Skeletal muscle satellite cell (primary cell): ENCODE measurements at regions not wholly inside any gene's neighbourhood (a gene's known extent, or its start where the extent isn't known, plus 50 kb on each side); places are given as distances from the start of the nearest gene placed in this dataset.

ENCODE experiments used
- H3K27me3 ChIP-seq: 2 replicates; pipeline ENCODE4 v1.7.0; 2013; ENCODE audit warnings: low read length; ENCODE audit not compliant: control insufficient read depth, insufficient read depth
- H3K36me3 ChIP-seq: 2 replicates; pipeline ENCODE4 v1.7.0; 2013; ENCODE audit warnings: mild to moderate bottlenecking, control low read depth, low read length; ENCODE audit not compliant: insufficient read depth
- H3K4me1 ChIP-seq: 2 replicates; pipeline ENCODE4 v1.7.0; 2013; ENCODE audit warnings: low read length; ENCODE audit not compliant: control insufficient read depth, insufficient read depth
- H3K4me2 ChIP-seq: 2 replicates; pipeline ENCODE4 v1.7.0; 2013; ENCODE audit warnings: mild to moderate bottlenecking, low read length
- H3K4me3 ChIP-seq: 2 replicates; pipeline ENCODE4 v1.7.0; 2013; ENCODE audit warnings: low read length
- H3K9ac ChIP-seq: 2 replicates; pipeline ENCODE4 v1.7.0; 2013; ENCODE audit warnings: mild to moderate bottlenecking, low read depth, low read length, moderate library complexity
- H3K9me3 ChIP-seq: replicated peaks from 2 replicates; pipeline ENCODE4 v1.7.0; 2013; ENCODE audit warnings: mild to moderate bottlenecking, control low read depth, low read length

DNA sequence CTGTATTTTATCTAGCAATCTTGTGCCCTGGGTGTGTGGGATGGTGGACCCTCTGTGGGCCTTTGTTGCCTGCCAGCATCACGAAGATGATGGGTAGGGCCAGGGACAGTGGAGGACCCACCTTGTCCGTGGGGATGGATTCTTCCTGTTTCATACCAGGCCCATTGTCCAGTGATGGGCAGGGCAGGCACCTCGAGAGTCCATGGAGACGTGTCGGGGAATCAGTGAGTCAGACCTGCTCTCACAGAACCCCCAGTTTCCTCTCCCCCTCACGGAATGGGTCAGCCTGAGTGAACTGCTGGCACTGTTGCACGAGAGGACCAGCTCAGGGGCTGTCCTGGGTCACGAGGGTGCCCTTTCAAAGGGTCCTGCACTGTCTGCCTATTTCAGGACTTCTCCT, 401.2 kb downstream of the RPS24 start:
- H3K4me2 ChIP-seq: no peak overlapping the region
- H3K27me3 ChIP-seq: peaks cover 72% of the 10 kb centered on the region
- H3K4me3 ChIP-seq: no peak overlapping the region
- no peaks in the 10 kb centered on the region for H3K4me1 ChIP-seq
- H3K36me3 ChIP-seq: no peaks in the 10 kb centered on the region
- H3K9ac ChIP-seq: no peak overlapping the region
- no peaks in the 10 kb centered on the region for H3K9me3 ChIP-seq

DNA sequence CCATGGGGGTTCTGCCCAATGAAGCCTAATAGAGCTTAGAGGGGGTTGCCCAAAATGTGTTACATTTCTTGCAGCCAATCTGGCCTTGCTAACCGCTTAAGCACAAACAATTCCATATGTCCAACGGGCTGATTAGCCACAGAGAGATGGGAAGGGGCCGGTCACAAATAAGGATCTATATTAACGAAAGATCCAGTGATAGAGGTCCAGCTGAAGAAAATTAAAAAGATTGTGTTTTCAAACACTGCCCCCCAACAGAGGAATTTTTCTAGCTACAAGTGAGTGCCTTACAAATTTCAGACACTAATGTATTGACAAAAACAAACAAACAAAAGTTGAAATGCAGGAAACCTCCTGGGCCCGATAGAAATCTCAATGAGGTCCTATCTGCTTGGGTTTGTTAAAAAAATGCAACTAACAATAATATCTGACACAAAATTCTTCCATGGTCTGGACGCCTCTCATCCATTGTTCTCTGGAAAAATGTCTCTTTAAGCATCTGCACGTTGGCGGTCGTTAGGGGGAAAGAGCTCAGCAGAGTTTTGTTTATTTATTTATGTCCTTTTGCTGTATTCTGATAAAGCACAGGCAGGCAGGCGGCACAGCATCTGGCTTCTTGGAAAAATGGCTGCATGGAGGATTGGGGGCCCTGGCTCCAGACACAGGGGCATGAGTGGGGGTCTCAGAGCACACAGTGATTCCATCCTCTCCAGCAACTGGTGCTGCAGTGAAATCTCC, 402.0 kb downstream of the RPS24 start:
- Histone ChIP-seq H3K9me3 (no peaks in the 10 kb centered on the region), H3K27me3 (peaks cover 65% of the 10 kb centered on the region), H3K4me1 (no peaks in the 10 kb centered on the region)

DNA sequence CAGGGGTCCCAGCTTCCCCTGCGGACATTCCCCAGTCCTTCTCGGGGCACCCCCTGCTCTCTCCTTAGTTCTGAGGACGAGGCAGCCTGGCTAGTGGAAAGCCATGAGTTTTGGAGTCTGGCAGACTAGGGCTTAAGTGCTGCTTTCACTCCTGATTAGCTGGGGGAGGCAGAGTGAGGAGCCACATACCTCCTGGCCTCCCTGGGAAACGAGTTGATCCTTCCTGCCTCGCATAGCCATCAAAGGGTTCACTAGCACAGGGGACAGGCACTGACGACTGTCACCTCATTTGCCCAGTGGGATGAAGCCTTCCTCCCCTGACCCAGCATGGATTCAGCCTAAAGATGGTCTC, 402.5 kb downstream of the RPS24 start:
- Histone ChIP-seq H3K9ac (no peak overlapping the region), H3K27me3 (peaks cover 59% of the 10 kb centered on the region), H3K36me3 (no peaks in the 10 kb centered on the region), H3K4me2 (no peak overlapping the region), H3K4me1 (no peaks in the 10 kb centered on the region), H3K9me3 (no peaks in the 10 kb centered on the region), H3K4me3 (no peak overlapping the region)

More for the DNA sequence above, 402.0 kb downstream of the RPS24 start:
- H3K4me2 ChIP-seq: no peak overlapping the region
- no peak overlapping the region for H3K9ac ChIP-seq
- no peak overlapping the region for H3K4me3 ChIP-seq
- H3K36me3 ChIP-seq: no peaks in the 10 kb centered on the region

DNA sequence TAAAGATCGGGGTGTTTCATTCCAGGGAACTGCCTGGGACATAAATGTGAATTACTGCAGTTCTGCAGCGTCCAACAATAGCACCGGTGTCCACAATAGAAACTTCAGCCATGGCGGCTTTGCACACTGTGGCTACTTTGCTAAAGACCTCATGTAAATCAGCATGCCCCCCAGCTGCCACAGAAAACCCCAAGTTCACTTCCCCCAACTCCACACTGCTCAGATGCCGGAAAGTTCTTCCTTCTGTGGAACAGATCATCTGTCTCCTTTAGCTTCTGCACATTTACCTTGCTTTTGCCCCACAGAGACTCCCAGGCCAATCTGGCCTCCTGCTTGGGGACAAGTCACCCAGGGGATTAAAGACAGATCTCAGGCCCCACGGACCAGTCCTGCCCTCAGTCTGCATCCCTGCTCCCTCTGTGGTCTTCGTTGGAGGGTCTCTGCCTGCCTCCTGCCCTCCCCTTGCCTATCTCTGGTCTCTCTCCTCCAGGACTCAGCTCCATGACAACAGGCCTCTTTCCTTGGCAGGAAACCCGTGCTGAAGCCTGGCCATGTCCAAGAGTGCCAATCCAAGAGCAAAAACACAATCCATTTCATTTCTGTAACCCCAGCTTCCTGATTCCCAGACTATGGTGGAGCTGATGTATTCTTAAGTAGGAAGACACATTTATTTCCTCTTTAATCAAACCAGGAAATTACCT, 403.2 kb downstream of the RPS24 start:
- H3K4me2 ChIP-seq: no peak overlapping the region
- no peaks in the 10 kb centered on the region for H3K4me1 ChIP-seq
- H3K27me3 ChIP-seq: peaks cover 57% of the 10 kb centered on the region
- no peaks in the 10 kb centered on the region for H3K9me3 ChIP-seq
- no peak overlapping the region for H3K9ac ChIP-seq
- no peaks in the 10 kb centered on the region for H3K36me3 ChIP-seq
- no peak overlapping the region for H3K4me3 ChIP-seq

DNA sequence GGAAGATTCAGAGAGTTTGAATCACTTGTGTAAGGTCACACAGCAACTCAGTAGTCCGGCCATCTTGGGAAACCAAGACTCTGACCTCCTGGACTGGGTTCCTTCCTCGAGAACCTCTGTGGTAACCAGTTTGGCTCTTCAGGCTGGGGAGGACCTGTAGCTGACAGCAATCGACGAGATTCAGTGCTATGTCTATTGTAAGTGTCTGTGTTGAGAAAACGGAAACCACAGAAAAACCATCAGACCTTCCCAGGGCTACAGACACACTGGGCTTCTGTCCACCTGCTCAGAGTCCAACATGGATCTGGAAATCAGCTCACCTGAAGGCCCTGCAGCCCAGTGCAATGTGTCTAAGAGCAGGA, 403.7 kb downstream of the RPS24 start:
- Histone ChIP-seq H3K4me2 (no peak overlapping the region), H3K27me3 (peaks cover 58% of the 10 kb centered on the region), H3K4me3 (no peak overlapping the region), H3K9ac (no peak overlapping the region), H3K4me1 (no peaks in the 10 kb centered on the region), H3K36me3 (no peaks in the 10 kb centered on the region), H3K9me3 (no peaks in the 10 kb centered on the region)

DNA sequence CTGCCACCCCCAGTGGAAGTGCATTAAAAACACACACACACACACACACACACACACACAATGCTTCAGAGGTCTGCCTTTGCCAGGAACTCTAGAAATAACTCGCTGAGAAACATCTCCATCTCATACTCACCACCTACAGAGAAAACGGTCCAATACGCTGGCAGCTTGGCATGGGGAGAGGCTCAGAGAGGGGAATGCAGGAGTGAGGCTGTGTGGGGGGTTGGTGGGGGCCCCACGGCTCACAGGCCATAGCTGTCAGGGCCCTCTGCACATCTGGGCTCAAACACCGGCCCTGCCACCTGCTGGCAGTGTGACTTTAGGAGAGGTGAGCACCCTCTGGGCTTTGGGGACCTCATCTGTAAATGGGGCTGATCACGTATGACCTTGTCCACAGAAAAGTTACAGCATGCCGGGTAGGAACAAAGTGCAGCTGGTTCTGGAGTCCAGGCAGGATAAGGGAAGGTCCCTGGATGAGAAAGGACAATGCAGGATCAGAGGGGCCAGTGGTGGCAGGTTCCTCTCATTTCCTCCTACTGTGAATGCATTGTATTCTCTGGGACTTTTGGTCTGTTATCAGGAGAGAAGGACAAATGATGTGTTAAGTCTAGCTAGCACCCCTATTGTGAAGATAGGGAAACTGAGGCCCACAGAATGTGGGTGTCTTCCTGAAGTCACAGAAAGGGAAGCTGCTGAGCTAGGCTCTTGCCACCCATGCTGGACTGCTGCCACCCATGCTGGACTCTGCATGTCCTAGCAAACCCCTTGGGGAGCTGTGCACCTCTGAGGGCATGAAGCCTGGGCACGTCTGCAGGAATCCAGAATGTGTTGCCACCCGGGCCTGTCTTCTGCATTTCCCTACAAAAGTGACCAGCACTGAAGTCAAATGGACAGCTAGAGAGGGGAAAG, 404.6 kb downstream of the RPS24 start:
- Histone ChIP-seq H3K27me3 (peaks cover 64% of the 10 kb centered on the region), H3K4me1 (no peaks in the 10 kb centered on the region), H3K36me3 (no peaks in the 10 kb centered on the region), H3K4me3 (no peak overlapping the region), H3K9ac (no peak overlapping the region), H3K4me2 (no peak overlapping the region), H3K9me3 (no peaks in the 10 kb centered on the region)

DNA sequence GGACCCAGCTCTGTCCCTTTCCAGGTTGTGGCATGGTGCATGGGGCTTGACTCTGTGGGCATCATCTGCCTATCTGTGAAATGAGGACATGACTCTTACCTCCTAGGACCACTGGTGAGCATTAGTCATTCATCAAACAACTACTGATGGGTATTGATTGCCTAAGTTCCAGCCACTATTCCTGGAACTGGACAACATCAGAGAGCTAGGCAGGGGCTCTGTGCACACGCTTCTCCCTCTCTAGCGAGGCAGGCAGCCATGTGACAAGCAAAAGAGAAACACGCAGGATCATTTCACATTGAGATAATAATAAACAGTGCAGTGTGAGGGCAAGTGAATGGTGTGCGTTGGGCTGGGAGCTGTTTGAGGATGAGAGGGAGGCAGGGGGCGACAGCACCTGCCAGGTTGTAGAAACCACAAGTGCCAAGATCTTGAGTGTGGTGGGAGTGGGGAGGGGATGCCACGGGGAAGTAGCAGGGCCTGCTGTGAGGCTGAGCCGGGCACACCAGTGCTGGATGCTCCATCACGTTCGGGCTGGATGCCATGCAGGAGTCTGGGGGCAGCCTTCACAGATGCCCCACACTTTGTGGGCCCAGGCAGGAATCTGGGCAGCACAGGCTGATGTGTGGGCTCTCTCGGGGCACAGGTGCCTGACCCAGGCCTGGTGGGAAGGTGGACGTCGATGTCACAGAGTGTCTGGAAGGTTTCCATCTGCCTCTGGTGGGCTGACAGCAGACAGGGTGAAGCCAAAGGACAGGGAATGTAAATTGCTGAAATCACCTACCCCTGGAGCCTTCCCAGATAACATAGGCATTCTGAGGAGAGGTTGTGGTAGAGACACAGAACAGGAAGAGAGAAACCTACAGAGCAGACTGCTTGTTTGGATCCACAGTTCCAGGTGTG, 405.5 kb downstream of the RPS24 start:
- Histone ChIP-seq H3K27me3 (peaks cover 64% of the 10 kb centered on the region), H3K4me3 (no peak overlapping the region), H3K4me2 (no peak overlapping the region)

DNA sequence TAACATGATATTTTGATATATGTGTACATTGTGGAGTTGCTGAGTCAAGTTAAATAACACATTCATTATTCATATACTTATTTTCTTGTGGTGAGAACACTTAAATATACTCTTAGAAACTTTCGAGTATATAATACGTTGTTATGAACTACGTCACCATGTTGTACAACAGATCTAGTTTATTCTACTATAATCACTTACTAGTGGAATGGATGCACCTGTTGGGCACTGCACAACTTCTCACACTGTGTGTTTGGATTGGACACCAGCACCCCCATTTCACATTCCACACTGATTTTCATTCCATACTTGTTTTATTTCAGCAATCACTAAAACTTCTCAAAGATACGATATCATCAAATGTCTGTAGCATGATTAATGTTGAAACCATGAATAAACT, 407.3 kb downstream of the RPS24 start:
- Histone ChIP-seq H3K27me3 (peaks cover 48% of the 10 kb centered on the region), H3K9me3 (no peaks in the 10 kb centered on the region)

More for the DNA sequence above, 405.5 kb downstream of the RPS24 start:
- no peaks in the 10 kb centered on the region for H3K9me3 ChIP-seq
- H3K9ac ChIP-seq: no peak overlapping the region
- H3K4me1 ChIP-seq: no peaks in the 10 kb centered on the region
- no peaks in the 10 kb centered on the region for H3K36me3 ChIP-seq

DNA sequence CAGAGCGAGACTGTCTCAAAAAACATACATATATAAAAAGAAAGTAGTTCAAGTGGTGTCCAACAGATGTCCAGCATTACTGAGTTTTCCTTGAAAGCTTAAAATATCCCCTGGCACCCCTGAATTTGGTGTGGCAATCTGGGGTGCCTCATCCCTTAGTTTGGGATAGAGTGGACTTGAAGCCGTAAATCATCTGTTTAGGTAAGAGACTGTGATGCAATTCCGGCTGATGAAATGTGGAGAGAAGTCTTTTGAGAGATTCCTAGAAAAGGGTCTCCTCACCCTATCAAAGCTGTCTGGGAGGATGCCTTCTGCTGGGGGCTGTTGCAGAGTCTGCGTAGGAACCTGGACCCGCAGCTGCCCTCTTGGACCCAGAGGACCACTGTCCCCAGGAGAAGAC, 408.0 kb downstream of the RPS24 start:
- peaks cover 7% of the 10 kb centered on the region for H3K4me1 ChIP-seq
- H3K4me2 ChIP-seq: no peak overlapping the region
- H3K36me3 ChIP-seq: no peaks in the 10 kb centered on the region

More for the DNA sequence above, 407.3 kb downstream of the RPS24 start:
- Histone ChIP-seq H3K4me1 (peaks cover 1% of the 10 kb centered on the region), H3K36me3 (no peaks in the 10 kb centered on the region), H3K4me3 (no peak overlapping the region), H3K9ac (no peak overlapping the region), H3K4me2 (no peak overlapping the region)

DNA sequence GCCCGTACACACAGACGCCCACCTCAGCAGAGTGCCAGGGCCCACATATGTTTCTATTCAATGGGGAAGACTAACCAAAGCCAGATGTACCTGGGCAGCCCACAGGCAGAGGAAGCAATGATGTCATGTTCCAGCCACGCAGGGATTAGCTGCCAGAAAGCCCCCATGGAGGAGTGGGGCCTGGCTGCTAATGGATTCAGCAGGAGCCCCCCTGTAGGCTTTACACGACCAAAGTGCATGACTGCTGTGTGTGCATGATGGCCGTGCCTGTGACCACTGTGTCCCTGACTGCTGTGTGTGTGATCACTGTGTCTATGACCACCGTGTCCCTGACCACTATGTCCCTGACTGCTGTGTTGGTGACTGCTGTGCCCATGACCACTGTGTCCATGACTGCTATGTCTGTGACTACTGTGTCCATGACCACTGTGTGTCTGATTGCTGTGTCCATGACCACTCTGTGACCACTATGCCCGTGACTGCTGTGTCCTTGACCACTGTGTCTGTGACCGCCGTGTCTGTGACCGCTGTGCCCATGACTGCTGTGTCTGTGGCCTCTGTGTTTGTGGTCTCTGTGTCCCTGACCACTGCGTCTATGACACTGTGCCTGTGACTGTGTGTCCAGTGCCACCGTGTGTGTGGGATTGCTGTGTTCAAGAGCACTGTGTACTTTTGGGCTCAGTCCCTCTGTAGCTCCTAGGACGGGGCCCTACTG, 409.3 kb downstream of the RPS24 start:
- Histone ChIP-seq H3K4me3 (no peak overlapping the region), H3K36me3 (no peaks in the 10 kb centered on the region), H3K9ac (no peak overlapping the region), H3K9me3 (no peaks in the 10 kb centered on the region), H3K4me1 (peaks cover 14% of the 10 kb centered on the region), H3K4me2 (no peak overlapping the region), H3K27me3 (peaks cover 33% of the 10 kb centered on the region)

More for the DNA sequence above, 408.0 kb downstream of the RPS24 start:
- Histone ChIP-seq H3K9me3 (no peaks in the 10 kb centered on the region), H3K9ac (no peak overlapping the region), H3K4me3 (no peak overlapping the region), H3K27me3 (peaks cover 41% of the 10 kb centered on the region)
